Sigmoid colon (tissue), 3 donors: ENCODE measurements at regions not wholly inside any gene's neighbourhood (a gene's known extent, or its start where the extent isn't known, plus 50 kb on each side); places are given as distances from the start of the nearest gene placed in this dataset.

Experiments used
- CTCF ChIP-seq, 4 experiments: fragments of 450-650 bp in 3 of 4; fragments of 200-600 bp in 1 of 4; IDR thresholded peaks; one replicate each; pipeline ENCODE4 v1.5.1; 2016 to 2019; ENCODE audit warnings: antibody characterized with exemption in 4 of 4, mild to moderate bottlenecking in 3 of 4, moderate library complexity in 2 of 4
- POLR2A ChIP-seq, 2 donors: fragments of 450-650 bp; IDR thresholded peaks; one replicate each; pipeline ENCODE4 v1.6.1; 2016; ENCODE audit warnings: antibody characterized with exemption in 2 of 2, mild to moderate bottlenecking in 2 of 2, moderate library complexity in 2 of 2

DNA sequence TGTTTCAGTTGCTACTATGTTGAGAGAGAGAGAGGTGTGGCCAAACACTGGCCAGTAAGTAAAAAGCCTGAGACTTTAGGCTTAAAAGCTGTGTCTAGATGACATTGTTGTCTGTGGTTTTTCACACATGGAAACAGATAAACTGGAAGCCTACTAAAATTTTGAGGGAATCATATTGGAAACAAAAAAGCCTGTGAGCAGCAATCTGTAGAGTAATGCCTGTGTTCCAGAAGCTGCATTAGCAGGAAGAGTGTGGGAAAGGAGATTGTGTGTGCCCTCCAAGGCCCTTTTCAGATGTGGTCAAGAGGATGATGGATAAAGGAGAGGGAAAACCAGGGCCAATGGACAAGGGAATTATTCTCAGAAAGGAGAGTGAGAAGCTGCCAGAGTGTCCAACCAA lies 236.3 kb upstream of the SPRED2 start:
- TF ChIP-seq CTCF (IDR thresholded peaks at IDR 0.05) (no peak), POLR2A (IDR thresholded peaks at IDR 0.05) (no peak)
